ENCODE measurements at regions not wholly inside any gene's neighbourhood (a gene's known extent, or its start where the extent isn't known, plus 50 kb on each side); places are given as distances from the start of the nearest gene placed in this dataset.
A peak's percentile ranks its signal among the peaks of the same experiment; 100 is the strongest.

DNA sequence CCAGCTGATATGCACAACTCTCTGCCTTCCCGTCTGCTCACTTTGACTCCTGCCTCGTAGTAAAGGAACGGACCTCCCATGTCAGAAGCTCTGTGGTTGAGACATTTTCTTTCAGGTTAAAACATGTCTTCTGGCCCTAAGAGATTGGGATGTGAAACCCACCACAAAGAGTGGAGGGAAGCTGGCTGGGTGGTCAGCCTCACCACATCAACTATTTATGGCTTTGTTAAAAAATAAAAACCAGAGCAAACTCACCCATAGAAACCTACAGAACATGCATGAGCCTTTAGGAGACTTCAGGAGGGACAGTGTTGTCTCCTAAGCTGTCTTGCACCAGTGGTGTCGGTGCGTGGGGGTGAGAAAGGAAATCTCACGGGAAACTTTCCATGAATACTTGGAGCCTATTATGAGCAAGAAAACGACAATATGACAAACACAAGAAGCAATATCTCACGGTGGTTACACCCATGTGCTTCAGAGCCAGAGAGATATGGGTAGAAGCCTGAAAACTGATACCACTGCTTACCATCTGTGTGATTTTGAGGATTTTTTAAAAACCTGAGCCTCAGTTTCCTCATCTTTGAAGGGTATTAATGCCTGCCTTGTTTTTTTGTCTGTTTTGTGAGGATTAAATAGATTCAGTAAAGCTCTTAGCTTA is 61.7 kb upstream of the XYLT1 start:
- no peak for DNase-seq

DNA sequence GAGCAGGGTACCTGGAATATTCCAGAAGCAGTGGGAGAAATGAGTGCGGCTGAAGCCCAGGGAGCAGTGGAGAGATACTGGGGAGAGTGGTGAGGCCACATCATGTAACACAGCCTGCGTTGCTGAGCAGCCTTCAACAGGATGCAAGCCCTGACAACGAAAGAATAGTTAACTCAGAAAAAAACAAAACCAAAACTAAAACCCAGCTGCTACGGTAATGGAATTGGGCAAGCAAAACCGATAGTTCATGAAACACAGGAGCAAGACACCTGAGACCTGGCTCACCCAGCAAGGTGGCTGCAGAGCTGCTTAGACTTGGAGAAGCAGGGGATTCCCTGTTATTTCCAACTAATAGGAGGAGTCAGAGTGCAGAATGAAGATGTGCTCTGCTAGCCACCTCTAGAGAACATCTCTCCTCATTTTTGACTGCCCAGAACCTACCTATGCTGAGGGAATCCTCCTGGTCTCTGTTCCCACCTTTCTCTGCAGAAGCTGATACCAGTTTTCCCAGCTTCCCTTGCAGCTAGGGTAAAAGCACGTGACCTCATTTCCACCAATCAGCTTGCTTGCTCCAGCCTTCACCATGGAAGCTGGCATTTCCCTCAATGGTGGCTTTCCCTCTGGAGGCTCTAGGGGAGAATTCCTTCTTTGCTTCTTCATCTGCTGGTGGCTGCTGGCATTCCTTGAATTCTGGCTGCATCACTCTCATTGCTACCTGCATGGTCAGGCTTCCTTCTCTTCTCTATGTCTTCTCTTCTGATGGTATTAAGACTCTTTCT is 59.4 kb upstream of the XYLT1 start:
- DNase-seq, result peak; percentile 48

DNA sequence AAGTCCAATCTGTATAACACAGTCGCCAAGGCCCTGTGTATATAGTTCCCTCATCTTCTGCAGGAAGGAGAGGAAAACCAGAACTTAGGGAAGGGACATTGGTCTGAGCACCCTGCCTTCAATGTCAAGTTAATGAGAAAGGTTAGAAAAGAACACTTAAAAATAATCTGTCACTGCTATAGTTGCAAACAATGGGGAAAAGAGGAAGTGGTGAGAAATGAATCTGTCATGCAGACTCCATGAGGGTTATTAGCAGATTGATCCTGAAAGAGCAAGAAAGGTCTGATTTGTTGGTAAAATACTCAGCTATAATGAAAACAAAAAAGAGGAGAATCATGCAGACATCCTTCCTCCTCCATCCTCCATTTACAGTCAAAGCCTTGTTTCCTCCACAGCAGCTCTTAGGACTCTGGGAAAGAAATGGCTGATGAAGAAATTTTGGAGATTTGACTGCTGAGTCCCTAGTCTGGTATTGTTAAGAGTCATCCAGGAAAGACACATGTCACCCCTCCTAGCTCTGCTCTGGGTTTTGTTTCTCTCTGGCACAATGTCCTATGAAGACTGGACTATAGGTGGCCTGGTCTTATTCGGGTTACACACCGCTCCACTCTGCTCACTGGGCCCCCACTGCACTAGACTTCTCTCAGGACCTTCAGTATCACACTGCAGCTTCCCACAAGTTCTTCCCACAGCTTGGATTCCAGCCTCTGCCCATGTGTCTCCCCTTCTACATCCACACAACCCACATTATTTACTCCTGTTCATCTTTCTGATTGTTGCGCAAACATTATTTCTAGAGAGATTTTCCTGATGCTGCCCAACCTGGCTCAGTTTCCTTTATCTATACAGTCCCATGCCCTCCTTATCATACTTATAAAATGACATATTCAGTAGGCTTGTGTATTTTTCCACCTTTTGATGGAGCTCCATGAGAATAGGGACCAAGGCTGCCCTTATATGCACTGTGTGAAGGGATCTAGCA is 56.5 kb upstream of the XYLT1 start:
- no peak for DNase-seq

DNA sequence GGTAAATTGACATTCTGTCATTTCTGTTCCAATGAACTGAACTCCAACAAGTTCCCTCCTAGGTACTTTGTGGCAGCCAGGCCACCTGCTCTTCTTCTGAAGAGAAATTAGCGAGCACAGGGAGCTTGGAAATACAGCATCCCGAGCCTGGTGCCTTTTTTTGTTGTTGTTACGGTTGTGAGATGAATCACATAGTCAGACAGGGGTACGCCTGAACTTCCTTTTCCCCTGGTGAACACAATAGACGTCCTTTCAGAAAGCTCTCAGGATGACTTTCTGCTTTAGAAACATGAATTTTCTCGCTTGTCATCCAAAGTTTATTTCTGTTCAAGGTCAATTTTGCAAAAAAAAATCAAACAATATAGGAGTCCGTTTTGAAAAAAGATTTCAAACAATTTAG is 53.9 kb upstream of the XYLT1 start:
- no peak for DNase-seq

DNA sequence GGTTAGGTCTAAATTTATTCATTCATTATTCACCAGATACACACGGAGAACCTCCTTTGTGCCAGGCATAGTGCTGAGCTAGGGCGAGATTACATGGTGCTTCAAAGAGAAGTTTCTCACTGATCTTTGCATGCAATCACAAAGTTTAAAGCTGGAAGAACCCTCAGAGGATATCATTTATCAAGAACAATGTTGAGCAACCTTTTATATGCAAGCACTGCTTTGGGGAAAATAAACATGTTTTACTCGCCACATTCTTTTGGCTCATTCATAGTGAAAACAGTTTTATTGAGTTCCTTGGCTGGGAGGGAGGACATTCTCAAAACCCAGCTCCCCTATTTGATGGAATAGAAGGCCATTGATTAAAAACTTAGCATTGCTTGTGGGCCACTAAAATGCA is 49.8 kb upstream of the XYLT1 start:
- no peak for DNase-seq

All from activated CD4-positive, alpha-beta T cell treated with anti-CD3 and anti-CD28 coated beads, Interleukin-2, Interleukin-6, amounts not matched to agents 100 ng/mL and 50 ng/mL, durations not matched to agents 16 hours and 8 hours (primary cell).